ENCODE measurements at regions not wholly inside any gene's neighbourhood (a gene's known extent, or its start where the extent isn't known, plus 50 kb on each side); places are given as distances from the start of the nearest gene placed in this dataset.

GRCh38 chr17:77845541-77846225 lies 112.8 kb upstream of the TNRC6C start:
- TF ChIP-seq POLR2A (IDR thresholded peaks at IDR 0.05) (no peak), CTCF (IDR thresholded peaks at IDR 0.05) (no peak), EP300 (IDR thresholded peaks at IDR 0.05) (no peak)
